ENCODE measurements at regions not wholly inside any gene's neighbourhood (a gene's known extent, or its start where the extent isn't known, plus 50 kb on each side); places are given as distances from the start of the nearest gene placed in this dataset.

- TF ChIP-seq FOXA3 (CRISPR knock-in tag; IDR thresholded peaks at IDR 0.05) = no peak
- TF ChIP-seq ZFP1 (CRISPR knock-in tag; IDR thresholded peaks at IDR 0.05) = no peak
- TF ChIP-seq ZZZ3 (CRISPR knock-in tag; IDR thresholded peaks at IDR 0.05; ENCODE audit: borderline replicate concordance) = no peak
- TF ChIP-seq POLR2A (IDR thresholded peaks at IDR 0.05; ENCODE audit: insufficient read depth in 1 of 2, low read depth in 2 of 2, low read length in 2 of 2) = no peak
- TF ChIP-seq EZH2 (conservative IDR thresholded peaks at IDR 0.05; ENCODE audit: low read depth, low read length) = no peak
- TF ChIP-seq FUBP1 (CRISPR knock-in tag; IDR thresholded peaks at IDR 0.05; ENCODE audit: borderline replicate concordance) = no peak
- TF ChIP-seq, protein P1, sequence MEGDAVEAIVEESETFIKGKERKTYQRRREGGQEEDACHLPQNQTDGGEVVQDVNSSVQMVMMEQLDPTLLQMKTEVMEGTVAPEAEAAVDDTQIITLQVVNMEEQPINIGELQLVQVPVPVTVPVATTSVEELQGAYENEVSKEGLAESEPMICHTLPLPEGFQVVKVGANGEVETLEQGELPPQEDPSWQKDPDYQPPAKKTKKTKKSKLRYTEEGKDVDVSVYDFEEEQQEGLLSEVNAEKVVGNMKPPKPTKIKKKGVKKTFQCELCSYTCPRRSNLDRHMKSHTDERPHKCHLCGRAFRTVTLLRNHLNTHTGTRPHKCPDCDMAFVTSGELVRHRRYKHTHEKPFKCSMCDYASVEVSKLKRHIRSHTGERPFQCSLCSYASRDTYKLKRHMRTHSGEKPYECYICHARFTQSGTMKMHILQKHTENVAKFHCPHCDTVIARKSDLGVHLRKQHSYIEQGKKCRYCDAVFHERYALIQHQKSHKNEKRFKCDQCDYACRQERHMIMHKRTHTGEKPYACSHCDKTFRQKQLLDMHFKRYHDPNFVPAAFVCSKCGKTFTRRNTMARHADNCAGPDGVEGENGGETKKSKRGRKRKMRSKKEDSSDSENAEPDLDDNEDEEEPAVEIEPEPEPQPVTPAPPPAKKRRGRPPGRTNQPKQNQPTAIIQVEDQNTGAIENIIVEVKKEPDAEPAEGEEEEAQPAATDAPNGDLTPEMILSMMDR (CRISPR knock-in tag; IDR thresholded peaks at IDR 0.05) = no peak
- no peak for TF ChIP-seq NR2C2 (CRISPR knock-in tag; IDR thresholded peaks at IDR 0.05; ENCODE audit: borderline replicate concordance)
- no peak for TF ChIP-seq SMAD3 (CRISPR knock-in tag; IDR thresholded peaks at IDR 0.05)
- TF ChIP-seq ESRRA (CRISPR knock-in tag; IDR thresholded peaks at IDR 0.05; ENCODE audit: low read depth) = no peak
- no peak for TF ChIP-seq SRSF9 (IDR thresholded peaks at IDR 0.05; ENCODE audit: borderline replicate concordance, insufficient read depth, low read depth, low read length, poor library complexity, severe bottlenecking)
Measured at GRCh38 chr13:46480131-46480530, 72.8 kb upstream of the LRCH1 start.

Data from HepG2 (cell line).